HEK293 (cell line): ENCODE measurements at regions not wholly inside any gene's neighbourhood (a gene's known extent, or its start where the extent isn't known, plus 50 kb on each side); places are given as distances from the start of the nearest gene placed in this dataset.

Experiments
- CTCF ChIA-PET: fragments of 350-600 bp; formaldehyde crosslinking; extraction: SDS; loops from one replicate; lab custom pipeline; 2021; ENCODE audit warnings: antibody characterized with exemption; lab: Yijun Ruan, JAX
- POLR2A ChIA-PET: fragments of 300-600 bp; formaldehyde crosslinking; extraction: SDS; loops from one replicate; lab custom pipeline; 2020; ENCODE audit warnings: antibody characterized with exemption, inconsistent platforms; lab: Yijun Ruan, JAX
- H3K27ac ChIP-seq: fragments of 200-500 bp; sonication (Bioruptor generic); 2 replicates; pipeline ENCODE4 v1.5.1; 2014; ENCODE audit warnings: low read depth, low read length, control low read depth, inconsistent platforms; ENCODE audit errors: extremely low read depth
- H3K36me3 ChIP-seq, 2 experiments: fragments of 200-500 bp in 1 of 2; sonication (Bioruptor generic) in 1 of 2; 1 replicate in 1 of 2; 2 replicates in 1 of 2; pipeline ENCODE4 v1.5.1; 2014 to 2017; ENCODE audit warnings: inconsistent platforms in 2 of 2, low read length in 2 of 2; ENCODE audit not compliant: control insufficient read depth in 2 of 2, insufficient read depth in 1 of 2
- H3K4me1 ChIP-seq: fragments of 200-500 bp; sonication (Bioruptor generic); 2 replicates; pipeline ENCODE4 v1.5.1; 2014; ENCODE audit warnings: mild to moderate bottlenecking, low read length, inconsistent platforms; ENCODE audit not compliant: control insufficient read depth, insufficient read depth
- H3K4me3 ChIP-seq: 2 replicates; pipeline ENCODE4 v1.5.1; 2011; ENCODE audit warnings: low read depth, mild to moderate bottlenecking, control low read depth, low read length, moderate library complexity
- H3K9me3 ChIP-seq: fragments of 200-500 bp; sonication (Bioruptor generic); 2 replicates; pipeline ENCODE4 v1.5.1; 2014; ENCODE audit warnings: low read depth, low read length, inconsistent platforms; ENCODE audit not compliant: control insufficient read depth, insufficient read depth
- MEIS1 ChIP-seq: sonication (generic); formaldehyde crosslinking; IDR thresholded peaks from 2 replicates; pipeline ENCODE4 v1.8.1; 2022; ENCODE audit warnings: missing genetic modification reagents, mild to moderate bottlenecking, borderline replicate concordance
- WT1 ChIP-seq: fragments of 450-650 bp; formaldehyde crosslinking; IDR thresholded peaks from 2 replicates; pipeline ENCODE4 v1.5.1; 2016; ENCODE audit warnings: missing biosample characterization, missing genetic modification characterization
- ZIC2 ChIP-seq: fragments of 450-650 bp; formaldehyde crosslinking; IDR thresholded peaks from 2 replicates; pipeline ENCODE4 v1.5.1; 2016; ENCODE audit warnings: missing biosample characterization, missing genetic modification characterization
- ZNF211 ChIP-seq: fragments of 450-650 bp; formaldehyde crosslinking; IDR thresholded peaks from 2 replicates; pipeline ENCODE4 v1.5.1; 2016; ENCODE audit warnings: low read depth, missing biosample characterization, missing genetic modification characterization
- ZNF366 ChIP-seq: fragments of 450-650 bp; formaldehyde crosslinking; conservative IDR thresholded peaks from 2 replicates; pipeline ENCODE4 v1.5.1; 2016; ENCODE audit warnings: missing biosample characterization, missing genetic modification characterization
- ZNF624 ChIP-seq: fragments of 450-650 bp; formaldehyde crosslinking; IDR thresholded peaks from 2 replicates; pipeline ENCODE4 v1.5.1; 2017; ENCODE audit warnings: missing biosample characterization, missing genetic modification characterization
- ZXDB ChIP-seq: fragments of 450-650 bp; formaldehyde crosslinking; IDR thresholded peaks from 2 replicates; pipeline ENCODE4 v1.5.1; 2016; ENCODE audit warnings: missing biosample characterization, missing genetic modification characterization
- TF ChIP-seq, protein P1 (sequence below): fragments of 450-650 bp; formaldehyde crosslinking; IDR thresholded peaks from 2 replicates; pipeline ENCODE4 v1.5.1; 2016; ENCODE audit warnings: missing biosample characterization, missing genetic modification characterization, low read depth
- TF ChIP-seq, protein P2 (sequence below): IDR thresholded peaks from 2 replicates; pipeline ENCODE4 v1.6.1; 2011; ENCODE audit warnings: mild to moderate bottlenecking, low read depth, low read length, borderline replicate concordance
- TF ChIP-seq, protein P3 (sequence below): fragments of 450-650 bp; formaldehyde crosslinking; IDR thresholded peaks from 2 replicates; pipeline ENCODE4 v1.5.1; 2016; ENCODE audit warnings: missing biosample characterization, missing genetic modification characterization, borderline replicate concordance
- TF ChIP-seq, protein P4 (sequence below): fragments of 450-650 bp; formaldehyde crosslinking; IDR thresholded peaks from 2 replicates; pipeline ENCODE4 v1.5.1; 2016; ENCODE audit warnings: missing biosample characterization, missing genetic modification characterization
- TF ChIP-seq, protein P5 (sequence below): fragments of 450-650 bp; formaldehyde crosslinking; IDR thresholded peaks from 2 replicates; pipeline ENCODE4 v1.5.0; 2017; ENCODE audit warnings: missing biosample characterization, missing genetic modification characterization, borderline replicate concordance
- TF ChIP-seq, protein P6 (sequence below): fragments of 450-650 bp; formaldehyde crosslinking; IDR thresholded peaks from 2 replicates; pipeline ENCODE4 v1.5.1; 2016; ENCODE audit warnings: missing biosample characterization, missing genetic modification characterization
- TF ChIP-seq, protein P7 (sequence below): fragments of 450-650 bp; formaldehyde crosslinking; IDR thresholded peaks from 2 replicates; pipeline ENCODE4 v1.5.1; 2016; ENCODE audit warnings: missing biosample characterization, missing genetic modification characterization, borderline replicate concordance
- TF ChIP-seq, protein P8 (sequence below): fragments of 450-650 bp; IDR thresholded peaks from 2 replicates; pipeline ENCODE4 v1.5.1; 2018; ENCODE audit warnings: missing biosample characterization, missing genetic modification characterization

DNA sequence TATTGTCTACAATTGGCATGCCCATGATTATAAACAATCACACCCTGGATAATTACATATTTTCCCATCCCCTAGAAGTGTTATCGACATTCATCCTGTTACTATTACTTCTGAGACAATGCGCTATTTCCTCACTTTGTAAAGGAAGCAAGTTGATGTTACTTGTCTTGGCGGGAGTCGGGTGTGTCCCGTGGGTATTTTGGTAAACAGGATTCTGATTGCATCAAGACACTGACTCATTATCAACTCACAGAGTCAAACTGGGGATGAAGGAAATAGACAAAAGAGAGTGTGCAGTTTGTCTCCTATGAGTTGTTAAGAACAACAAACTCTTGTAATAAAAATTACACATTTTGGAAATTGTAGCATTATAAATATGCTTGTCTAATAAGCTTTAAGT, 142.7 kb downstream of the GALR1 start (continued):
- TF ChIP-seq, protein P1, sequence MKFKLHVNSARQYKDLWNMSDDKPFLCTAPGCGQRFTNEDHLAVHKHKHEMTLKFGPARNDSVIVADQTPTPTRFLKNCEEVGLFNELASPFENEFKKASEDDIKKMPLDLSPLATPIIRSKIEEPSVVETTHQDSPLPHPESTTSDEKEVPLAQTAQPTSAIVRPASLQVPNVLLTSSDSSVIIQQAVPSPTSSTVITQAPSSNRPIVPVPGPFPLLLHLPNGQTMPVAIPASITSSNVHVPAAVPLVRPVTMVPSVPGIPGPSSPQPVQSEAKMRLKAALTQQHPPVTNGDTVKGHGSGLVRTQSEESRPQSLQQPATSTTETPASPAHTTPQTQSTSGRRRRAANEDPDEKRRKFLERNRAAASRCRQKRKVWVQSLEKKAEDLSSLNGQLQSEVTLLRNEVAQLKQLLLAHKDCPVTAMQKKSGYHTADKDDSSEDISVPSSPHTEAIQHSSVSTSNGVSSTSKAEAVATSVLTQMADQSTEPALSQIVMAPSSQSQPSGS: no peak
- TF ChIP-seq, protein P2, sequence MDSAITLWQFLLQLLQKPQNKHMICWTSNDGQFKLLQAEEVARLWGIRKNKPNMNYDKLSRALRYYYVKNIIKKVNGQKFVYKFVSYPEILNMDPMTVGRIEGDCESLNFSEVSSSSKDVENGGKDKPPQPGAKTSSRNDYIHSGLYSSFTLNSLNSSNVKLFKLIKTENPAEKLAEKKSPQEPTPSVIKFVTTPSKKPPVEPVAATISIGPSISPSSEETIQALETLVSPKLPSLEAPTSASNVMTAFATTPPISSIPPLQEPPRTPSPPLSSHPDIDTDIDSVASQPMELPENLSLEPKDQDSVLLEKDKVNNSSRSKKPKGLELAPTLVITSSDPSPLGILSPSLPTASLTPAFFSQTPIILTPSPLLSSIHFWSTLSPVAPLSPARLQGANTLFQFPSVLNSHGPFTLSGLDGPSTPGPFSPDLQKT: no peak
- no peak for TF ChIP-seq ZNF624
- TF ChIP-seq, protein P3, sequence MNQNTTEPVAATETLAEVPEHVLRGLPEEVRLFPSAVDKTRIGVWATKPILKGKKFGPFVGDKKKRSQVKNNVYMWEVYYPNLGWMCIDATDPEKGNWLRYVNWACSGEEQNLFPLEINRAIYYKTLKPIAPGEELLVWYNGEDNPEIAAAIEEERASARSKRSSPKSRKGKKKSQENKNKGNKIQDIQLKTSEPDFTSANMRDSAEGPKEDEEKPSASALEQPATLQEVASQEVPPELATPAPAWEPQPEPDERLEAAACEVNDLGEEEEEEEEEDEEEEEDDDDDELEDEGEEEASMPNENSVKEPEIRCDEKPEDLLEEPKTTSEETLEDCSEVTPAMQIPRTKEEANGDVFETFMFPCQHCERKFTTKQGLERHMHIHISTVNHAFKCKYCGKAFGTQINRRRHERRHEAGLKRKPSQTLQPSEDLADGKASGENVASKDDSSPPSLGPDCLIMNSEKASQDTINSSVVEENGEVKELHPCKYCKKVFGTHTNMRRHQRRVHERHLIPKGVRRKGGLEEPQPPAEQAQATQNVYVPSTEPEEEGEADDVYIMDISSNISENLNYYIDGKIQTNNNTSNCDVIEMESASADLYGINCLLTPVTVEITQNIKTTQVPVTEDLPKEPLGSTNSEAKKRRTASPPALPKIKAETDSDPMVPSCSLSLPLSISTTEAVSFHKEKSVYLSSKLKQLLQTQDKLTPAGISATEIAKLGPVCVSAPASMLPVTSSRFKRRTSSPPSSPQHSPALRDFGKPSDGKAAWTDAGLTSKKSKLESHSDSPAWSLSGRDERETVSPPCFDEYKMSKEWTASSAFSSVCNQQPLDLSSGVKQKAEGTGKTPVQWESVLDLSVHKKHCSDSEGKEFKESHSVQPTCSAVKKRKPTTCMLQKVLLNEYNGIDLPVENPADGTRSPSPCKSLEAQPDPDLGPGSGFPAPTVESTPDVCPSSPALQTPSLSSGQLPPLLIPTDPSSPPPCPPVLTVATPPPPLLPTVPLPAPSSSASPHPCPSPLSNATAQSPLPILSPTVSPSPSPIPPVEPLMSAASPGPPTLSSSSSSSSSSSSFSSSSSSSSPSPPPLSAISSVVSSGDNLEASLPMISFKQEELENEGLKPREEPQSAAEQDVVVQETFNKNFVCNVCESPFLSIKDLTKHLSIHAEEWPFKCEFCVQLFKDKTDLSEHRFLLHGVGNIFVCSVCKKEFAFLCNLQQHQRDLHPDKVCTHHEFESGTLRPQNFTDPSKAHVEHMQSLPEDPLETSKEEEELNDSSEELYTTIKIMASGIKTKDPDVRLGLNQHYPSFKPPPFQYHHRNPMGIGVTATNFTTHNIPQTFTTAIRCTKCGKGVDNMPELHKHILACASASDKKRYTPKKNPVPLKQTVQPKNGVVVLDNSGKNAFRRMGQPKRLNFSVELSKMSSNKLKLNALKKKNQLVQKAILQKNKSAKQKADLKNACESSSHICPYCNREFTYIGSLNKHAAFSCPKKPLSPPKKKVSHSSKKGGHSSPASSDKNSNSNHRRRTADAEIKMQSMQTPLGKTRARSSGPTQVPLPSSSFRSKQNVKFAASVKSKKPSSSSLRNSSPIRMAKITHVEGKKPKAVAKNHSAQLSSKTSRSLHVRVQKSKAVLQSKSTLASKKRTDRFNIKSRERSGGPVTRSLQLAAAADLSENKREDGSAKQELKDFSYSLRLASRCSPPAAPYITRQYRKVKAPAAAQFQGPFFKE (tag by site-specific recombination): no peak
- TF ChIP-seq, protein P4, sequence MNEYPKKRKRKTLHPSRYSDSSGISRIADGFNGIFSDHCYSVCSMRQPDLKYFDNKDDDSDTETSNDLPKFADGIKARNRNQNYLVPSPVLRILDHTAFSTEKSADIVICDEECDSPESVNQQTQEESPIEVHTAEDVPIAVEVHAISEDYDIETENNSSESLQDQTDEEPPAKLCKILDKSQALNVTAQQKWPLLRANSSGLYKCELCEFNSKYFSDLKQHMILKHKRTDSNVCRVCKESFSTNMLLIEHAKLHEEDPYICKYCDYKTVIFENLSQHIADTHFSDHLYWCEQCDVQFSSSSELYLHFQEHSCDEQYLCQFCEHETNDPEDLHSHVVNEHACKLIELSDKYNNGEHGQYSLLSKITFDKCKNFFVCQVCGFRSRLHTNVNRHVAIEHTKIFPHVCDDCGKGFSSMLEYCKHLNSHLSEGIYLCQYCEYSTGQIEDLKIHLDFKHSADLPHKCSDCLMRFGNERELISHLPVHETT: no peak
- TF ChIP-seq, protein P5, sequence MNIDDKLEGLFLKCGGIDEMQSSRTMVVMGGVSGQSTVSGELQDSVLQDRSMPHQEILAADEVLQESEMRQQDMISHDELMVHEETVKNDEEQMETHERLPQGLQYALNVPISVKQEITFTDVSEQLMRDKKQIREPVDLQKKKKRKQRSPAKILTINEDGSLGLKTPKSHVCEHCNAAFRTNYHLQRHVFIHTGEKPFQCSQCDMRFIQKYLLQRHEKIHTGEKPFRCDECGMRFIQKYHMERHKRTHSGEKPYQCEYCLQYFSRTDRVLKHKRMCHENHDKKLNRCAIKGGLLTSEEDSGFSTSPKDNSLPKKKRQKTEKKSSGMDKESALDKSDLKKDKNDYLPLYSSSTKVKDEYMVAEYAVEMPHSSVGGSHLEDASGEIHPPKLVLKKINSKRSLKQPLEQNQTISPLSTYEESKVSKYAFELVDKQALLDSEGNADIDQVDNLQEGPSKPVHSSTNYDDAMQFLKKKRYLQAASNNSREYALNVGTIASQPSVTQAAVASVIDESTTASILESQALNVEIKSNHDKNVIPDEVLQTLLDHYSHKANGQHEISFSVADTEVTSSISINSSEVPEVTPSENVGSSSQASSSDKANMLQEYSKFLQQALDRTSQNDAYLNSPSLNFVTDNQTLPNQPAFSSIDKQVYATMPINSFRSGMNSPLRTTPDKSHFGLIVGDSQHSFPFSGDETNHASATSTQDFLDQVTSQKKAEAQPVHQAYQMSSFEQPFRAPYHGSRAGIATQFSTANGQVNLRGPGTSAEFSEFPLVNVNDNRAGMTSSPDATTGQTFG (tag by site-specific recombination): no peak
- no peak for TF ChIP-seq ZXDB (tag by site-specific recombination)
- no peak for TF ChIP-seq MEIS1
- no peak for TF ChIP-seq ZNF366 (tag by site-specific recombination)
- no peak for TF ChIP-seq ZIC2 (tag by site-specific recombination)
- no peak for TF ChIP-seq ZNF211 (tag by site-specific recombination)
- no peak for TF ChIP-seq WT1

DNA sequence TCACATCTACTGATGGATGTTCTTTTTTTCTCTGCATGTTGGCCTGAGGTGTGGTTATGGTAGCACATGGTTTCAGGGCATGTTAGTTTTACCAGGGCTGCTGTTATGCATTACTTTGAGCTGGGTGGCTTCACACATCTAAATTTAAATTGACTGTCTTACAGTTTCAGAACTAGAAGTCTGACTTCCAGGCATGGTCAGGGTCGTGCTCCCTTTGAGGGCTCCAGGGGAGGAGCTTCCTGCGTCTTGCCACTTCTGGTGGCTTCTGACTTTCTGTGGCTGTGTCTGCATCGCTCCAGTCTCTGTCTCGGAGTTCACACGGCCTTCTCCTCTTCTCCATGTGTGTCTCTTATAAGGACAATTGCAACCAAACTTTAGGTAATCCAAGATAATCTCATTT, 143.9 kb downstream of the GALR1 start:
- H3K27ac ChIP-seq: no peak overlapping the region
- H3K4me3 ChIP-seq: no peak overlapping the region
- no peaks in the 10 kb centered on the region for H3K9me3 ChIP-seq
- H3K4me1 ChIP-seq: no peaks in the 10 kb centered on the region
- H3K36me3 ChIP-seq: no peaks in the 10 kb centered on the region
- ChIA-PET CTCF (no interaction called here), POLR2A (no interaction called here)
- TF ChIP-seq, protein P6, sequence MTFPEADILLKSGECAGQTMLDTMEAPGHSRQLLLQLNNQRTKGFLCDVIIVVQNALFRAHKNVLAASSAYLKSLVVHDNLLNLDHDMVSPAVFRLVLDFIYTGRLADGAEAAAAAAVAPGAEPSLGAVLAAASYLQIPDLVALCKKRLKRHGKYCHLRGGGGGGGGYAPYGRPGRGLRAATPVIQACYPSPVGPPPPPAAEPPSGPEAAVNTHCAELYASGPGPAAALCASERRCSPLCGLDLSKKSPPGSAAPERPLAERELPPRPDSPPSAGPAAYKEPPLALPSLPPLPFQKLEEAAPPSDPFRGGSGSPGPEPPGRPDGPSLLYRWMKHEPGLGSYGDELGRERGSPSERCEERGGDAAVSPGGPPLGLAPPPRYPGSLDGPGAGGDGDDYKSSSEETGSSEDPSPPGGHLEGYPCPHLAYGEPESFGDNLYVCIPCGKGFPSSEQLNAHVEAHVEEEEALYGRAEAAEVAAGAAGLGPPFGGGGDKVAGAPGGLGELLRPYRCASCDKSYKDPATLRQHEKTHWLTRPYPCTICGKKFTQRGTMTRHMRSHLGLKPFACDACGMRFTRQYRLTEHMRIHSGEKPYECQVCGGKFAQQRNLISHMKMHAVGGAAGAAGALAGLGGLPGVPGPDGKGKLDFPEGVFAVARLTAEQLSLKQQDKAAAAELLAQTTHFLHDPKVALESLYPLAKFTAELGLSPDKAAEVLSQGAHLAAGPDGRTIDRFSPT (tag by site-specific recombination): no peak
- TF ChIP-seq, protein P7, sequence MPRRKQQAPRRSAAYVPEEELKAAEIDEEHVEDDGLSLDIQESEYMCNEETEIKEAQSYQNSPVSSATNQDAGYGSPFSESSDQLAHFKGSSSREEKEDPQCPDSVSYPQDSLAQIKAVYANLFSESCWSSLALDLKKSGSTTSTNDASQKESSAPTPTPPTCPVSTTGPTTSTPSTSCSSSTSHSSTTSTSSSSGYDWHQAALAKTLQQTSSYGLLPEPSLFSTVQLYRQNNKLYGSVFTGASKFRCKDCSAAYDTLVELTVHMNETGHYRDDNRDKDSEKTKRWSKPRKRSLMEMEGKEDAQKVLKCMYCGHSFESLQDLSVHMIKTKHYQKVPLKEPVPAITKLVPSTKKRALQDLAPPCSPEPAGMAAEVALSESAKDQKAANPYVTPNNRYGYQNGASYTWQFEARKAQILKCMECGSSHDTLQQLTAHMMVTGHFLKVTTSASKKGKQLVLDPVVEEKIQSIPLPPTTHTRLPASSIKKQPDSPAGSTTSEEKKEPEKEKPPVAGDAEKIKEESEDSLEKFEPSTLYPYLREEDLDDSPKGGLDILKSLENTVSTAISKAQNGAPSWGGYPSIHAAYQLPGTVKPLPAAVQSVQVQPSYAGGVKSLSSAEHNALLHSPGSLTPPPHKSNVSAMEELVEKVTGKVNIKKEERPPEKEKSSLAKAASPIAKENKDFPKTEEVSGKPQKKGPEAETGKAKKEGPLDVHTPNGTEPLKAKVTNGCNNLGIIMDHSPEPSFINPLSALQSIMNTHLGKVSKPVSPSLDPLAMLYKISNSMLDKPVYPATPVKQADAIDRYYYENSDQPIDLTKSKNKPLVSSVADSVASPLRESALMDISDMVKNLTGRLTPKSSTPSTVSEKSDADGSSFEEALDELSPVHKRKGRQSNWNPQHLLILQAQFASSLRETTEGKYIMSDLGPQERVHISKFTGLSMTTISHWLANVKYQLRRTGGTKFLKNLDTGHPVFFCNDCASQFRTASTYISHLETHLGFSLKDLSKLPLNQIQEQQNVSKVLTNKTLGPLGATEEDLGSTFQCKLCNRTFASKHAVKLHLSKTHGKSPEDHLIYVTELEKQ: no peak
- no peak for TF ChIP-seq MEIS1
- TF ChIP-seq, protein P8, sequence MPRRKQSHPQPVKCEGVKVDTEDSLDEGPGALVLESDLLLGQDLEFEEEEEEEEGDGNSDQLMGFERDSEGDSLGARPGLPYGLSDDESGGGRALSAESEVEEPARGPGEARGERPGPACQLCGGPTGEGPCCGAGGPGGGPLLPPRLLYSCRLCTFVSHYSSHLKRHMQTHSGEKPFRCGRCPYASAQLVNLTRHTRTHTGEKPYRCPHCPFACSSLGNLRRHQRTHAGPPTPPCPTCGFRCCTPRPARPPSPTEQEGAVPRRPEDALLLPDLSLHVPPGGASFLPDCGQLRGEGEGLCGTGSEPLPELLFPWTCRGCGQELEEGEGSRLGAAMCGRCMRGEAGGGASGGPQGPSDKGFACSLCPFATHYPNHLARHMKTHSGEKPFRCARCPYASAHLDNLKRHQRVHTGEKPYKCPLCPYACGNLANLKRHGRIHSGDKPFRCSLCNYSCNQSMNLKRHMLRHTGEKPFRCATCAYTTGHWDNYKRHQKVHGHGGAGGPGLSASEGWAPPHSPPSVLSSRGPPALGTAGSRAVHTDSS (tag by site-specific recombination): no peak
